ENCODE measurements at regions not wholly inside any gene's neighbourhood (a gene's known extent, or its start where the extent isn't known, plus 50 kb on each side); places are given as distances from the start of the nearest gene placed in this dataset.

DNA sequence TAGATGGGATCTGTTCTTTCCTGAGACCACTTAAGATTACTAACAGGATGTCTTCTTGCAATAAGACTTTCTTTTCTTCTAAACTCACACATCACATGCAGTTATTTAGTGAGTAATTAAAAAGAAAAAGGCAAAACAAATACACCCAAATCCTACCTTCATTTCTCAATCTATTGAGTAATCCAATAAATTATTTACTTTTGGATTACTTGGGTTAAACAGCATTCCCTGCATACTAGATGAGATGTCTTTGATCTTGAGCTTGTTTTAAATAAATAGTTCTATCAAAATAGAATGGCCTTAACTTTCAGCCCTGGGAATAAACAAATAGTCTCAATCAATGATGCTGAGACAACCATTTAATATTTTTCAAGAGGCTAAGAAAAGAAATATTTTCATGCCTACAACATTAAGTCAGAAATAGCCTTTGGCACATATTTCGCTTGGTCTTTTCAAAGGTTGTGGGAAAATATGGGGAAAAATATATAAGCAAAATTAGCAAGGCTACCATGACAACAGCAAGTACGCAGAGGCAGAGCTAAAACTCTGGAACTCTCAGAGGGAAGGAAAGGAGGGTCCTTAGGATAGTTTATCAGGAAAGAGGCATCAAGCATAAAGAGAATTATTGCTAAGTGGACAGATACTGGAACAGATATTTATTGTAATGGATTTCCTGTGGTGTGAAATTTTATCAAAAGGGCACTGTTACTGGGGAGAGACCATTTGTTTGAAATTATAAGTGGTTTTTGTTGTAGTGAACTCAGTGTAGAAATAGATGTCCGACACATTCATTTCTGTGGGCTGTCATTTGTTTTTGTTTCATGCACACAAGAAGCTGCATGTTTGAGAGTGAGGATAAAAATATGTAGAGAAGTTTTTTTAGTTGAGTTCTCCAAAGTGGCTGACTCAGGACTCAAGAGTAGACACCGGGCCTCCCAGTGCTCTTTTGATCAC is 70.2 kb upstream of the CDH6 start:
- TF ChIP-seq, protein P1, sequence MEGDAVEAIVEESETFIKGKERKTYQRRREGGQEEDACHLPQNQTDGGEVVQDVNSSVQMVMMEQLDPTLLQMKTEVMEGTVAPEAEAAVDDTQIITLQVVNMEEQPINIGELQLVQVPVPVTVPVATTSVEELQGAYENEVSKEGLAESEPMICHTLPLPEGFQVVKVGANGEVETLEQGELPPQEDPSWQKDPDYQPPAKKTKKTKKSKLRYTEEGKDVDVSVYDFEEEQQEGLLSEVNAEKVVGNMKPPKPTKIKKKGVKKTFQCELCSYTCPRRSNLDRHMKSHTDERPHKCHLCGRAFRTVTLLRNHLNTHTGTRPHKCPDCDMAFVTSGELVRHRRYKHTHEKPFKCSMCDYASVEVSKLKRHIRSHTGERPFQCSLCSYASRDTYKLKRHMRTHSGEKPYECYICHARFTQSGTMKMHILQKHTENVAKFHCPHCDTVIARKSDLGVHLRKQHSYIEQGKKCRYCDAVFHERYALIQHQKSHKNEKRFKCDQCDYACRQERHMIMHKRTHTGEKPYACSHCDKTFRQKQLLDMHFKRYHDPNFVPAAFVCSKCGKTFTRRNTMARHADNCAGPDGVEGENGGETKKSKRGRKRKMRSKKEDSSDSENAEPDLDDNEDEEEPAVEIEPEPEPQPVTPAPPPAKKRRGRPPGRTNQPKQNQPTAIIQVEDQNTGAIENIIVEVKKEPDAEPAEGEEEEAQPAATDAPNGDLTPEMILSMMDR (IDR thresholded peaks at IDR 0.05) = no peak
- no peak for TF ChIP-seq POLR2A (IDR thresholded peaks at IDR 0.05)
